ENCODE measurements at regions not wholly inside any gene's neighbourhood (a gene's known extent, or its start where the extent isn't known, plus 50 kb on each side); places are given as distances from the start of the nearest gene placed in this dataset.

- H3K36me3 ChIP-seq (ENCODE audit: control insufficient read depth in 2 of 2, insufficient read depth in 2 of 2, low read length in 2 of 2): no peaks in the 10 kb centered on the region
- H3K4me3 ChIP-seq (ENCODE audit: low read length in 2 of 2): no peak overlapping the region
- H3K27me3 ChIP-seq (ENCODE audit: control insufficient read depth in 1 of 2, insufficient read depth in 2 of 2, low read length in 2 of 2): peaks cover 2 to 14% of the 10 kb centered on the region in 2 donors
- no peaks in the 10 kb centered on the region for H3K4me1 ChIP-seq (ENCODE audit: control insufficient read depth, insufficient read depth, low read length)
- H3K9me3 ChIP-seq (ENCODE audit: control insufficient read depth in 2 of 2, low read length in 2 of 2): no peaks in the 10 kb centered on the region
- H3K9ac ChIP-seq (ENCODE audit: low read length in 2 of 2): no peak overlapping the region
- H3K27ac ChIP-seq (ENCODE audit: low read length): no peak overlapping the region
Observed at GRCh38 chr20:56833427-56833826, 204.3 kb downstream of the TFAP2C start.

GRCh38 chr20:56835829-56836550, 206.9 kb downstream of the TFAP2C start:
- no peak overlapping the region for H3K4me3 ChIP-seq (ENCODE audit: low read length in 2 of 2)
- peaks cover 0 to 4% of the 10 kb centered on the region in 2 donors for H3K27me3 ChIP-seq (ENCODE audit: control insufficient read depth in 1 of 2, insufficient read depth in 2 of 2, low read length in 2 of 2)
- no peak overlapping the region for H3K27ac ChIP-seq (ENCODE audit: low read length)
- no peaks in the 10 kb centered on the region for H3K36me3 ChIP-seq (ENCODE audit: control insufficient read depth in 2 of 2, insufficient read depth in 2 of 2, low read length in 2 of 2)
- H3K9ac ChIP-seq (ENCODE audit: low read length in 2 of 2): no peak overlapping the region
- no peaks in the 10 kb centered on the region for H3K9me3 ChIP-seq (ENCODE audit: control insufficient read depth in 2 of 2, low read length in 2 of 2)
- no peaks in the 10 kb centered on the region for H3K4me1 ChIP-seq (ENCODE audit: control insufficient read depth, insufficient read depth, low read length)

GRCh38 chr20:56839222-56839621, 210.1 kb downstream of the TFAP2C start:
- Histone ChIP-seq H3K4me1 (ENCODE audit: control insufficient read depth, insufficient read depth, low read length) (no peaks in the 10 kb centered on the region), H3K9ac (ENCODE audit: low read length in 2 of 2) (no peak overlapping the region), H3K36me3 (ENCODE audit: control insufficient read depth in 2 of 2, insufficient read depth in 2 of 2, low read length in 2 of 2) (no peaks in the 10 kb centered on the region), H3K9me3 (ENCODE audit: control insufficient read depth in 2 of 2, low read length in 2 of 2) (no peaks in the 10 kb centered on the region), H3K27ac (ENCODE audit: low read length) (no peak overlapping the region), H3K27me3 (ENCODE audit: control insufficient read depth in 1 of 2, insufficient read depth in 2 of 2, low read length in 2 of 2) (no peaks in the 10 kb centered on the region), H3K4me3 (ENCODE audit: low read length in 2 of 2) (no peak overlapping the region)

- Histone ChIP-seq H3K4me1 (ENCODE audit: control insufficient read depth, insufficient read depth, low read length) (no peaks in the 10 kb centered on the region), H3K4me3 (ENCODE audit: low read length in 2 of 2) (no peak overlapping the region), H3K9me3 (ENCODE audit: control insufficient read depth in 2 of 2, low read length in 2 of 2) (no peaks in the 10 kb centered on the region), H3K9ac (ENCODE audit: low read length in 2 of 2) (no peak overlapping the region), H3K27me3 (ENCODE audit: control insufficient read depth in 1 of 2, insufficient read depth in 2 of 2, low read length in 2 of 2) (no peaks in the 10 kb centered on the region), H3K27ac (ENCODE audit: low read length) (no peak overlapping the region), H3K36me3 (ENCODE audit: control insufficient read depth in 2 of 2, insufficient read depth in 2 of 2, low read length in 2 of 2) (no peaks in the 10 kb centered on the region)
Observed at GRCh38 chr20:56839786-56840185, 210.7 kb downstream of the TFAP2C start.

- H3K9me3 ChIP-seq (ENCODE audit: control insufficient read depth in 2 of 2, low read length in 2 of 2): no peaks in the 10 kb centered on the region
- peaks cover 2 to 5% of the 10 kb centered on the region in 2 donors for H3K27me3 ChIP-seq (ENCODE audit: control insufficient read depth in 1 of 2, insufficient read depth in 2 of 2, low read length in 2 of 2)
- no peaks in the 10 kb centered on the region for H3K4me1 ChIP-seq (ENCODE audit: control insufficient read depth, insufficient read depth, low read length)
- no peaks in the 10 kb centered on the region for H3K36me3 ChIP-seq (ENCODE audit: control insufficient read depth in 2 of 2, insufficient read depth in 2 of 2, low read length in 2 of 2)
- H3K27ac ChIP-seq (ENCODE audit: low read length): no peak overlapping the region
- H3K9ac ChIP-seq (ENCODE audit: low read length in 2 of 2): no peak overlapping the region
- H3K4me3 ChIP-seq (ENCODE audit: low read length in 2 of 2): no peak overlapping the region
Observed at GRCh38 chr20:56840716-56841261, 211.7 kb downstream of the TFAP2C start.

- H3K27me3 ChIP-seq (ENCODE audit: control insufficient read depth in 1 of 2, insufficient read depth in 2 of 2, low read length in 2 of 2): peaks cover 5% of the 10 kb centered on the region in 2 donors
- no peak overlapping the region for H3K4me3 ChIP-seq (ENCODE audit: low read length in 2 of 2)
- H3K27ac ChIP-seq (ENCODE audit: low read length): no peak overlapping the region
- no peak overlapping the region for H3K9ac ChIP-seq (ENCODE audit: low read length in 2 of 2)
- no peaks in the 10 kb centered on the region for H3K36me3 ChIP-seq (ENCODE audit: control insufficient read depth in 2 of 2, insufficient read depth in 2 of 2, low read length in 2 of 2)
- H3K4me1 ChIP-seq (ENCODE audit: control insufficient read depth, insufficient read depth, low read length): no peaks in the 10 kb centered on the region
- H3K9me3 ChIP-seq (ENCODE audit: control insufficient read depth in 2 of 2, low read length in 2 of 2): no peaks in the 10 kb centered on the region
Observed at GRCh38 chr20:56841346-56841908, 212.3 kb downstream of the TFAP2C start.

GRCh38 chr20:56842056-56842455, 212.9 kb downstream of the TFAP2C start:
- Histone ChIP-seq H3K27ac (ENCODE audit: low read length) (no peak overlapping the region), H3K36me3 (ENCODE audit: control insufficient read depth in 2 of 2, insufficient read depth in 2 of 2, low read length in 2 of 2) (no peaks in the 10 kb centered on the region), H3K4me3 (ENCODE audit: low read length in 2 of 2) (no peak overlapping the region)

GRCh38 chr20:56843386-56843785, 214.3 kb downstream of the TFAP2C start:
- Histone ChIP-seq H3K9ac (ENCODE audit: low read length in 2 of 2) (no peak overlapping the region), H3K27ac (ENCODE audit: low read length) (no peak overlapping the region), H3K36me3 (ENCODE audit: control insufficient read depth in 2 of 2, insufficient read depth in 2 of 2, low read length in 2 of 2) (no peaks in the 10 kb centered on the region), H3K4me1 (ENCODE audit: control insufficient read depth, insufficient read depth, low read length) (no peaks in the 10 kb centered on the region), H3K9me3 (ENCODE audit: control insufficient read depth in 2 of 2, low read length in 2 of 2) (no peaks in the 10 kb centered on the region), H3K27me3 (ENCODE audit: control insufficient read depth in 1 of 2, insufficient read depth in 2 of 2, low read length in 2 of 2) (peaks cover 5 to 9% of the 10 kb centered on the region in 2 donors), H3K4me3 (ENCODE audit: low read length in 2 of 2) (no peak overlapping the region)

More at GRCh38 chr20:56842056-56842455, 212.9 kb downstream of the TFAP2C start:
- peaks cover 5 to 9% of the 10 kb centered on the region in 2 donors for H3K27me3 ChIP-seq (ENCODE audit: control insufficient read depth in 1 of 2, insufficient read depth in 2 of 2, low read length in 2 of 2)
- no peaks in the 10 kb centered on the region for H3K9me3 ChIP-seq (ENCODE audit: control insufficient read depth in 2 of 2, low read length in 2 of 2)
- H3K4me1 ChIP-seq (ENCODE audit: control insufficient read depth, insufficient read depth, low read length): no peaks in the 10 kb centered on the region
- no peak overlapping the region for H3K9ac ChIP-seq (ENCODE audit: low read length in 2 of 2)

GRCh38 chr20:56843817-56844216, 214.7 kb downstream of the TFAP2C start:
- H3K27me3 ChIP-seq (ENCODE audit: control insufficient read depth in 1 of 2, insufficient read depth in 2 of 2, low read length in 2 of 2): peaks cover 5 to 11% of the 10 kb centered on the region in 2 donors
- H3K9ac ChIP-seq (ENCODE audit: low read length in 2 of 2): no peak overlapping the region
- H3K4me3 ChIP-seq (ENCODE audit: low read length in 2 of 2): no peak overlapping the region
- no peaks in the 10 kb centered on the region for H3K4me1 ChIP-seq (ENCODE audit: control insufficient read depth, insufficient read depth, low read length)
- no peak overlapping the region for H3K27ac ChIP-seq (ENCODE audit: low read length)
- H3K36me3 ChIP-seq (ENCODE audit: control insufficient read depth in 2 of 2, insufficient read depth in 2 of 2, low read length in 2 of 2): no peaks in the 10 kb centered on the region
- no peaks in the 10 kb centered on the region for H3K9me3 ChIP-seq (ENCODE audit: control insufficient read depth in 2 of 2, low read length in 2 of 2)

- no peaks in the 10 kb centered on the region for H3K9me3 ChIP-seq (ENCODE audit: control insufficient read depth in 2 of 2, low read length in 2 of 2)
- H3K36me3 ChIP-seq (ENCODE audit: control insufficient read depth in 2 of 2, insufficient read depth in 2 of 2, low read length in 2 of 2): no peaks in the 10 kb centered on the region
- no peaks in the 10 kb centered on the region for H3K4me1 ChIP-seq (ENCODE audit: control insufficient read depth, insufficient read depth, low read length)
- H3K9ac ChIP-seq (ENCODE audit: low read length in 2 of 2): no peak overlapping the region
- H3K4me3 ChIP-seq (ENCODE audit: low read length in 2 of 2): no peak overlapping the region
- no peak overlapping the region for H3K27ac ChIP-seq (ENCODE audit: low read length)
- H3K27me3 ChIP-seq (ENCODE audit: control insufficient read depth in 1 of 2, insufficient read depth in 2 of 2, low read length in 2 of 2): peaks cover 5 to 11% of the 10 kb centered on the region in 2 donors
Observed at GRCh38 chr20:56845546-56846086, 216.5 kb downstream of the TFAP2C start.

- Histone ChIP-seq H3K9me3 (ENCODE audit: control insufficient read depth in 2 of 2, low read length in 2 of 2) (no peaks in the 10 kb centered on the region), H3K4me1 (ENCODE audit: control insufficient read depth, insufficient read depth, low read length) (no peaks in the 10 kb centered on the region), H3K27ac (ENCODE audit: low read length) (no peak overlapping the region), H3K4me3 (ENCODE audit: low read length in 2 of 2) (no peak overlapping the region), H3K36me3 (ENCODE audit: control insufficient read depth in 2 of 2, insufficient read depth in 2 of 2, low read length in 2 of 2) (no peaks in the 10 kb centered on the region), H3K27me3 (ENCODE audit: control insufficient read depth in 1 of 2, insufficient read depth in 2 of 2, low read length in 2 of 2) (peaks cover 5 to 11% of the 10 kb centered on the region in 2 donors), H3K9ac (ENCODE audit: low read length in 2 of 2) (no peak overlapping the region)
Observed at GRCh38 chr20:56848561-56848960, 219.5 kb downstream of the TFAP2C start.
